Mesenchymal stem cell (in vitro differentiated cells and primary cell): ENCODE measurements at regions not wholly inside any gene's neighbourhood (a gene's known extent, or its start where the extent isn't known, plus 50 kb on each side); places are given as distances from the start of the nearest gene placed in this dataset.

Experiments used
- DNase-seq: peaks from one replicate; pipeline ENCODE4 v3.0.0-alpha.2; 2013
- H2AFZ ChIP-seq: one replicate; pipeline ENCODE4 v1.6.1; 2013; ENCODE audit warnings: low read depth, mild to moderate bottlenecking, control low read depth, inconsistent platforms, low read length, moderate library complexity
- H2AK5ac ChIP-seq: 2 replicates; pipeline ENCODE4 v1.6.1; 2013; ENCODE audit warnings: low read length, moderate library complexity, mild to moderate bottlenecking, inconsistent platforms; ENCODE audit not compliant: severe bottlenecking
- H2BK120ac ChIP-seq: one replicate; pipeline ENCODE4 v1.6.1; 2013; ENCODE audit warnings: low read depth, mild to moderate bottlenecking, inconsistent platforms, low read length, moderate library complexity
- H2BK12ac ChIP-seq, 2 experiments: one replicate each; pipeline ENCODE4 v1.6.1; 2013; ENCODE audit warnings: inconsistent platforms in 2 of 2, low read length in 2 of 2, mild to moderate bottlenecking in 2 of 2, moderate library complexity in 2 of 2, control low read depth in 1 of 2
- H2BK15ac ChIP-seq: one replicate; pipeline ENCODE4 v1.6.1; 2013; ENCODE audit warnings: mild to moderate bottlenecking, low read depth, inconsistent platforms; ENCODE audit not compliant: poor library complexity, severe bottlenecking
- H2BK5ac ChIP-seq: 2 replicates; pipeline ENCODE4 v1.6.1; 2013; ENCODE audit warnings: low read depth, mild to moderate bottlenecking, low read length, control low read depth, inconsistent platforms; ENCODE audit not compliant: poor library complexity, severe bottlenecking
- H3K14ac ChIP-seq, 2 experiments: one replicate each; pipeline ENCODE4 v1.6.1; 2013; ENCODE audit warnings: inconsistent platforms in 2 of 2, low read length in 2 of 2, control low read depth in 1 of 2, mild to moderate bottlenecking in 1 of 2, moderate library complexity in 1 of 2
- H3K18ac ChIP-seq, 2 experiments: one replicate each; pipeline ENCODE4 v1.6.1; 2013; ENCODE audit warnings: inconsistent platforms in 2 of 2, low read length in 2 of 2, control low read depth in 1 of 2, low read depth in 1 of 2, mild to moderate bottlenecking in 1 of 2
- H3K23ac ChIP-seq, 2 experiments: one replicate each; pipeline ENCODE4 v1.6.1; 2013; ENCODE audit warnings: inconsistent platforms in 2 of 2, low read length in 2 of 2, mild to moderate bottlenecking in 2 of 2, moderate library complexity in 2 of 2, control low read depth in 1 of 2
- H3K27ac ChIP-seq: 2 replicates; pipeline ENCODE4 v1.5.1; 2013; ENCODE audit warnings: mild to moderate bottlenecking, moderate library complexity, low read length, control low read depth, inconsistent platforms; ENCODE audit not compliant: poor library complexity, severe bottlenecking
- H3K27me3 ChIP-seq, 2 experiments: 2 replicates each; pipeline versions ENCODE4 v1.6.1 to v1.7.0; 2013; ENCODE audit warnings: low read length in 2 of 2, mild to moderate bottlenecking in 2 of 2, moderate library complexity in 2 of 2, control low read depth in 1 of 2, inconsistent platforms in 1 of 2; ENCODE audit not compliant: control insufficient read depth in 1 of 2, insufficient read depth in 1 of 2
- H3K36me3 ChIP-seq, 2 experiments: 2 replicates each; pipeline versions ENCODE4 v1.6.1 to v1.7.0; 2013; ENCODE audit warnings: low read length in 2 of 2, control low read depth in 1 of 2, inconsistent platforms in 1 of 2, low read depth in 1 of 2, mild to moderate bottlenecking in 1 of 2; ENCODE audit not compliant: insufficient read depth in 2 of 2, control insufficient read depth in 1 of 2
- H3K4ac ChIP-seq, 2 experiments: one replicate each; pipeline ENCODE4 v1.6.1; 2013; ENCODE audit warnings: inconsistent platforms in 2 of 2, low read length in 2 of 2, mild to moderate bottlenecking in 2 of 2, moderate library complexity in 2 of 2, control low read depth in 1 of 2, low read depth in 1 of 2
- H3K4me1 ChIP-seq: 2 replicates; pipeline ENCODE4 v1.6.1; 2013; ENCODE audit warnings: low read depth, low read length, control low read depth; ENCODE audit not compliant: control insufficient read depth, insufficient read depth
- H3K4me2 ChIP-seq: 2 replicates; pipeline ENCODE4 v1.6.1; 2013; ENCODE audit warnings: low read length, mild to moderate bottlenecking, inconsistent platforms; ENCODE audit not compliant: poor library complexity, severe bottlenecking
- H3K4me3 ChIP-seq, 2 experiments: 2 replicates each; pipeline versions ENCODE4 v1.5.1 to v1.7.0; 2013; ENCODE audit warnings: low read length in 2 of 2, mild to moderate bottlenecking in 2 of 2, control low read depth in 1 of 2, low read depth in 1 of 2; ENCODE audit not compliant: insufficient read depth in 1 of 2
- H3K79me1 ChIP-seq: replicated peaks from 2 replicates; pipeline ENCODE4 v1.6.1; 2013; ENCODE audit warnings: mild to moderate bottlenecking, control low read depth, low read length, inconsistent platforms; ENCODE audit not compliant: poor library complexity, severe bottlenecking
- H3K9ac ChIP-seq: 2 replicates; pipeline ENCODE4 v1.7.0; 2013; ENCODE audit warnings: mild to moderate bottlenecking, low read length, moderate library complexity
- H3K9me3 ChIP-seq: 2 replicates; pipeline ENCODE4 v1.7.0; 2013; ENCODE audit warnings: mild to moderate bottlenecking, low read length; ENCODE audit not compliant: control insufficient read depth
- H4K8ac ChIP-seq: one replicate; pipeline ENCODE4 v1.6.1; 2013; ENCODE audit warnings: inconsistent platforms, mild to moderate bottlenecking, low read length, moderate library complexity
- H4K91ac ChIP-seq: one replicate; pipeline ENCODE4 v1.6.1; 2013; ENCODE audit warnings: mild to moderate bottlenecking, low read length, inconsistent platforms
- WGBS: methylation state at CpG from one replicate; pipeline ENCODE4 v1.1.7; 2013; ENCODE audit warnings: mixed read lengths; 5-methylcytosine and 5-hydroxymethylcytosine counted together

DNA sequence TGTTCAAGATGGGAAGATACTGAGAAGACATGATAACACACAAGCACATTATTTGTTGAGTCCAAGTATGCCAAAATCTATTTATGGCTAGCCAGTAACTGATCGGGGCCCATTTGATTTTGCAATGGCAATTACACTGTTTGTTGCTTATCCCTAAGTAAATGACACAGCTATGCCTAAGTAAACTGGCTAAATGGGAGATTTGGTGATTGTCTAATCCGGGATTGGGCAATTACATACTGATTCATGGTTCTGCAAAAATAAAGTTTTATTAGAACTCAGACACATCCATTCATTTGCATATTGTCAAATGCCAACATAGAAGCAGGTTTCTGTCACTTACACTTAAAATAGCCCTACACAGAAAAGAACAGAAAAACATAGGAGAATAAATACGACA is 140.2 kb upstream of the TBL1X start:
- H3K36me3 ChIP-seq = no peaks in the 10 kb centered on the region
- no peak overlapping the region for H2BK12ac ChIP-seq
- H2AK5ac ChIP-seq = no peak overlapping the region
- H3K4me1 ChIP-seq = peaks cover 3% of the 10 kb centered on the region
- no peak overlapping the region for H3K27ac ChIP-seq
- H3K18ac ChIP-seq = no peak overlapping the region
- no peak overlapping the region for H3K4ac ChIP-seq
- H3K4me2 ChIP-seq = no peak overlapping the region
- no peak overlapping the region for H4K91ac ChIP-seq
- H3K14ac ChIP-seq = no peak overlapping the region
- H4K8ac ChIP-seq = no peak overlapping the region
- no peaks in the 10 kb centered on the region for H3K79me1 ChIP-seq
- peak; percentile 41 for DNase-seq
- no peak overlapping the region for H3K4me3 ChIP-seq
- H3K9ac ChIP-seq = no peak overlapping the region
- H2BK15ac ChIP-seq = no peak overlapping the region
- no peaks in the 10 kb centered on the region for H3K27me3 ChIP-seq
- no CpG with 5 or more reads among the region's 3 CpGs for WGBS
- H2AFZ ChIP-seq = no peak overlapping the region
- H3K9me3 ChIP-seq = no peaks in the 10 kb centered on the region
- H2BK120ac ChIP-seq = no peak overlapping the region
- H2BK5ac ChIP-seq = no peak overlapping the region
- no peak overlapping the region for H3K23ac ChIP-seq

GRCh38 chrX:9326369-9326768 is 138.5 kb upstream of the TBL1X start:
- Histone ChIP-seq H2BK15ac (no peak overlapping the region), H3K9ac (no peak overlapping the region), H2AK5ac (no peak overlapping the region), H3K4me1 (peaks cover 3% of the 10 kb centered on the region), H3K23ac (no peak overlapping the region), H2BK5ac (no peak overlapping the region), H3K27ac (peak overlapping the region; percentile 2), H2BK12ac (no peak overlapping the region), H3K9me3 (no peaks in the 10 kb centered on the region), H2AFZ (no peak overlapping the region), H3K4me2 (no peak overlapping the region), H3K79me1 (no peaks in the 10 kb centered on the region), H3K4me3 (no peak overlapping the region), H3K4ac (no peak overlapping the region), H4K8ac (no peak overlapping the region), H3K36me3 (no peaks in the 10 kb centered on the region), H3K18ac (no peak overlapping the region), H4K91ac (no peak overlapping the region), H2BK120ac (no peak overlapping the region), H3K14ac (no peak overlapping the region), H3K27me3 (no peaks in the 10 kb centered on the region)
- DNase-seq = no peak
- 93% methylated on average over 3 of the region's 6 CpGs for WGBS

DNA sequence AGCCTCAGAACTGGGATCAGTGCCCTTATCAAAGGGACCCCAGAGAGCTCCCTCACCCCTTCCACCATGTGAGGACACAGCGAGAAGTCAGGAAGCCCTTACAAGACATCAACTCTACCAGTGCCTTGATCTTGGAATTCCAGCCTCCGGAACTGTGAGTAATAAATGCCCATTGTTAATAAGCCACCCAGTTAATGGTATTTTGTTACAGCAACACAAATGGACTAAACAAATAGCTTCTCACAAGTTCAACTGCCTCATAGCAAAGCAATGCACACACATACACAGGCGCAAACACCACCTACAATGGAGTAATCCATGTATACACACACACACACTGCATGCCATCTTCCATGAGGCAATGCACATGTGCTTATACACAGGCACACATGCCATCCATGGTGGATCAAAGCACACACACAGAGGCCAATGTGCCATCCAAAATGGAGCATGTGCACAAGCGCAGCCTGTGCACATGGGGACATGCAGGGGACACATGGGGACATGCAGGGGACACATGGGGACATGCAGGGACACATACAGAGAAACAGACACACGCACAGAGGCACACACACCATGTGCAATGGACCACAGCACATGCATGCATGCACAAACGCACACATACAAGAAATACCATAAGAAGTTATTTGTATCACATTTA is 137.6 kb upstream of the TBL1X start:
- no peak overlapping the region for H3K27ac ChIP-seq
- peak overlapping the region in 1 of 2 experiments; percentile 16 for H3K18ac ChIP-seq
- H2BK5ac ChIP-seq = no peak overlapping the region
- H3K4me3 ChIP-seq = no peak overlapping the region
- no peaks in the 10 kb centered on the region for H3K9me3 ChIP-seq
- no peak overlapping the region for H2BK12ac ChIP-seq
- H3K79me1 ChIP-seq = no peaks in the 10 kb centered on the region
- H4K8ac ChIP-seq = no peak overlapping the region
- H3K4me2 ChIP-seq = no peak overlapping the region
- H3K4me1 ChIP-seq = peaks cover 3% of the 10 kb centered on the region
- no peak overlapping the region for H2AK5ac ChIP-seq
- DNase-seq = no peak
- H2AFZ ChIP-seq = no peak overlapping the region
- H3K9ac ChIP-seq = no peak overlapping the region
- H3K36me3 ChIP-seq = no peaks in the 10 kb centered on the region
- H3K14ac ChIP-seq = peak overlapping the region in 1 of 2 experiments; percentile 44
- no peak overlapping the region for H2BK15ac ChIP-seq
- no peak overlapping the region for H4K91ac ChIP-seq
- H3K4ac ChIP-seq = no peak overlapping the region
- 84% methylated on average over 6 of the region's 6 CpGs for WGBS
- no peak overlapping the region for H2BK120ac ChIP-seq
- H3K27me3 ChIP-seq = no peaks in the 10 kb centered on the region
- no peak overlapping the region for H3K23ac ChIP-seq

DNA sequence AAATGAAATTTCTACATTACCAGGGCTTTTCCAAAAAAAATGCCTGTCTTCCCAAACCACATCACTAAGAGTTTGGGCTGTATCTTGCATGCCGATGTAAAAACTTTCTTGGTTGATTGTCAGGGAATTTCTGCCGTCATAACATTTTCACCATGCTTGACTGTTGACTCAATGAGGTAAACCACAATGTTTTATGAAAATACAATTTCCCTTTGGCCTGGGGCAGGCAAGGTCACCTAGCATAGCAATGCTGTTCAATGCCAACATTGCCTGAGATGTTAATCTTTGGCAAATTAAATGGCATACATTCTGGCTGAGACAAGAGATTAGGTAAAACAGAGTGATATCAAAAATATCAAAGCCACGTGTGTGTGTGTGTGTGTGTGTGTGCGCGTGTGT is 137.1 kb upstream of the TBL1X start:
- no peak overlapping the region for H4K8ac ChIP-seq
- peak; percentile 57 for DNase-seq
- no peak overlapping the region for H3K4me2 ChIP-seq
- no peaks in the 10 kb centered on the region for H3K36me3 ChIP-seq
- no peak overlapping the region for H3K4ac ChIP-seq
- H4K91ac ChIP-seq = no peak overlapping the region
- no peak overlapping the region for H2BK120ac ChIP-seq
- no peaks in the 10 kb centered on the region for H3K9me3 ChIP-seq
- no peak overlapping the region for H3K14ac ChIP-seq
- no peak overlapping the region for H3K27ac ChIP-seq
- no peak overlapping the region for H2BK12ac ChIP-seq
- H2AK5ac ChIP-seq = no peak overlapping the region
- H2AFZ ChIP-seq = no peak overlapping the region
- H3K4me1 ChIP-seq = peaks cover 3% of the 10 kb centered on the region
- H3K27me3 ChIP-seq = no peaks in the 10 kb centered on the region
- H2BK15ac ChIP-seq = no peak overlapping the region
- H3K4me3 ChIP-seq = no peak overlapping the region
- no peak overlapping the region for H3K18ac ChIP-seq
- H3K9ac ChIP-seq = no peak overlapping the region
- WGBS = 16% methylated on average over 5 of the region's 5 CpGs
- no peak overlapping the region for H2BK5ac ChIP-seq
- H3K23ac ChIP-seq = no peak overlapping the region
- H3K79me1 ChIP-seq = no peaks in the 10 kb centered on the region
